Adrenal gland (tissue), 5 donors: ENCODE measurements at regions not wholly inside any gene's neighbourhood (a gene's known extent, or its start where the extent isn't known, plus 50 kb on each side); places are given as distances from the start of the nearest gene placed in this dataset.

ENCODE experiments used
- CTCF ChIP-seq, 6 experiments: fragments of 450-650 bp in 4 of 6; fragments of 200-600 bp in 2 of 6; sonication (generic) in 1 of 6; IDR thresholded peaks; 1 replicate in 5 of 6; 2 replicates in 1 of 6; pipeline versions ENCODE4 v1.5.1 to v1.8.0; 2016 to 2021; ENCODE audit warnings: antibody characterized with exemption in 6 of 6, mild to moderate bottlenecking in 2 of 6, moderate library complexity in 1 of 6
- POLR2A ChIP-seq, 2 donors: fragments of 450-650 bp; IDR thresholded peaks; one replicate each; pipeline ENCODE4 v1.6.1; 2017; ENCODE audit warnings: antibody characterized with exemption in 2 of 2, mild to moderate bottlenecking in 2 of 2, moderate library complexity in 1 of 2
- donor health status: DM: no; HTN: no; CAD: no.

- TF ChIP-seq CTCF (IDR thresholded peaks at IDR 0.05) (no peak), POLR2A (IDR thresholded peaks at IDR 0.05) (no peak)
Observed at GRCh38 chr9:82101475-82101874, 112.9 kb downstream of the SPATA31D1 start.
